SK-N-SH (cell line): ENCODE measurements at regions not wholly inside any gene's neighbourhood (a gene's known extent, or its start where the extent isn't known, plus 50 kb on each side); places are given as distances from the start of the nearest gene placed in this dataset.

Experiments used
- CTCF ChIA-PET: fragments of 300-600, 350-600 bp; formaldehyde crosslinking; extraction: SDS; loops from one replicate; lab custom pipeline; 2021; lab: Yijun Ruan, JAX
- POLR2A ChIA-PET: fragments of 350-600 bp; sonication (Branson Sonifier 250); formaldehyde crosslinking; extraction: SDS; loops from one replicate; lab custom pipeline; 2020; ENCODE audit warnings: antibody characterized with exemption, inconsistent platforms; lab: Yijun Ruan, JAX
- DNase-seq: peaks from one replicate; pipeline ENCODE4 v3.0.0; 2012
- H2AFZ ChIP-seq: fragments of 200-600 bp; sonication (generic); 2 replicates; pipeline ENCODE4 v1.8.1; 2016; ENCODE audit warnings: antibody characterized with exemption, mild to moderate bottlenecking, low read depth
- H3F3A ChIP-seq: fragments of 200-600 bp; sonication (generic); replicated peaks from 2 replicates; pipeline ENCODE3; 2016; ENCODE audit warnings: antibody characterized with exemption, mild to moderate bottlenecking; ENCODE audit not compliant: insufficient read depth
- H3K27ac ChIP-seq, 2 experiments: fragments of 200-500 bp in 1 of 2; fragments of 200-600 bp in 1 of 2; sonication (Bioruptor generic) in 1 of 2; sonication (generic), shearing (Covaris generic) in 1 of 2; 2 replicates each; pipeline versions ENCODE4 v1.5.1 to v1.6.1; 2014 to 2016; ENCODE audit warnings: low read depth in 2 of 2, inconsistent platforms in 1 of 2, low read length in 1 of 2, mild to moderate bottlenecking in 1 of 2, mixed read lengths in 1 of 2
- H3K27me3 ChIP-seq: fragments of 200-600 bp; sonication (generic), shearing (Covaris generic); 2 replicates; pipeline ENCODE4 v1.6.1; 2016; ENCODE audit warnings: mixed run types; ENCODE audit not compliant: insufficient read depth
- H3K36me3 ChIP-seq, 2 experiments: fragments of 200-500 bp in 1 of 2; fragments of 200-600 bp in 1 of 2; sonication (Bioruptor generic) in 1 of 2; sonication (generic) in 1 of 2; replicated peaks in 1 of 2; 2 replicates each; pipeline versions ENCODE3 to v1.5.1; 2014 to 2016; ENCODE audit warnings: low read length in 1 of 2, mild to moderate bottlenecking in 1 of 2; ENCODE audit not compliant: insufficient read depth in 2 of 2, control insufficient read depth in 1 of 2
- H3K4me1 ChIP-seq, 2 experiments: fragments of 200-500 bp in 1 of 2; fragments of 200-600 bp in 1 of 2; sonication (Bioruptor generic) in 1 of 2; sonication (generic), shearing (Covaris generic) in 1 of 2; 2 replicates each; pipeline versions ENCODE4 v1.5.1 to v1.6.1; 2014 to 2016; ENCODE audit warnings: low read depth in 1 of 2, low read length in 1 of 2, mixed run types in 1 of 2; ENCODE audit not compliant: insufficient read depth in 2 of 2, control insufficient read depth in 1 of 2
- H3K4me2 ChIP-seq: fragments of 200-600 bp; sonication (generic), shearing (Covaris generic); 2 replicates; pipeline ENCODE4 v1.6.1; 2017; ENCODE audit warnings: mixed run types
- H3K4me3 ChIP-seq, 2 experiments: fragments of 200-500 bp in 1 of 2; fragments of 200-600 bp in 1 of 2; sonication (Bioruptor generic) in 1 of 2; sonication (generic), shearing (Covaris generic) in 1 of 2; 2 replicates each; pipeline versions ENCODE4 v1.5.1 to v1.8.1; 2014 to 2016; ENCODE audit warnings: low read depth in 2 of 2, inconsistent platforms in 1 of 2, low read length in 1 of 2, mild to moderate bottlenecking in 1 of 2, mixed read lengths in 1 of 2, moderate library complexity in 1 of 2
- H3K79me2 ChIP-seq: fragments of 200-600 bp; sonication (generic); 2 replicates; pipeline ENCODE4 v1.8.1; 2017; ENCODE audit warnings: mild to moderate bottlenecking; ENCODE audit not compliant: insufficient read depth
- H3K9ac ChIP-seq: fragments of 200-600 bp; sonication (generic); 2 replicates; pipeline ENCODE4 v1.6.1; 2017; ENCODE audit warnings: mixed run types
- H3K9me2 ChIP-seq: fragments of 200-600 bp; sonication (generic); 2 replicates; pipeline ENCODE4 v1.6.1; 2017; ENCODE audit warnings: mixed run types
- H3K9me3 ChIP-seq: fragments of 200-600 bp; sonication (generic); 2 replicates; pipeline ENCODE4 v1.6.1; 2017; ENCODE audit warnings: mixed run types, mild to moderate bottlenecking, moderate library complexity
- H4K20me1 ChIP-seq: fragments of 200-600 bp; sonication (generic); 2 replicates; pipeline ENCODE4 v1.6.1; 2017; ENCODE audit warnings: mild to moderate bottlenecking, mixed run types; ENCODE audit not compliant: insufficient read depth
- ELF1 ChIP-seq: IDR thresholded peaks from 2 replicates; pipeline ENCODE4 v1.4.0; 2012
- EP300 ChIP-seq, 2 experiments: IDR thresholded peaks; 2 replicates each; pipeline versions ENCODE4 v1.4.0 to v1.6.1; 2012; ENCODE audit warnings: borderline replicate concordance in 1 of 2, low read depth in 1 of 2, low read length in 1 of 2
- EZH2phosphoT487 ChIP-seq: fragments of 200-600 bp; sonication (generic); IDR thresholded peaks from 2 replicates; pipeline ENCODE4 v1.6.1; 2017; ENCODE audit warnings: low read depth, mixed run types, mild to moderate bottlenecking, antibody characterized with exemption, moderate library complexity, borderline replicate concordance
- FOSL2 ChIP-seq: IDR thresholded peaks from 2 replicates; pipeline ENCODE4 v1.4.0; 2012; ENCODE audit warnings: low read depth, mild to moderate bottlenecking, moderate library complexity, borderline replicate concordance
- FOXM1 ChIP-seq: IDR thresholded peaks from 2 replicates; pipeline ENCODE4 v1.4.0; 2012; ENCODE audit warnings: low read depth, mild to moderate bottlenecking
- GATA2 ChIP-seq: sonication (generic); formaldehyde crosslinking; IDR thresholded peaks from 2 replicates; pipeline ENCODE4 v1.5.0; 2020; ENCODE audit warnings: mild to moderate bottlenecking, missing genetic modification reagents
- JUND ChIP-seq: IDR thresholded peaks from 2 replicates; pipeline ENCODE4 v1.4.0; 2012
- NFIC ChIP-seq: IDR thresholded peaks from 2 replicates; pipeline ENCODE4 v1.4.0; 2012; ENCODE audit warnings: borderline replicate concordance
- NRF1 ChIP-seq: IDR thresholded peaks from 2 replicates; pipeline ENCODE4 v1.6.1; 2012; ENCODE audit warnings: low read depth, mild to moderate bottlenecking, low read length
- RAD21 ChIP-seq: IDR thresholded peaks from 2 replicates; pipeline ENCODE4 v1.6.1; 2012; ENCODE audit warnings: mild to moderate bottlenecking, low read length
- RXRA ChIP-seq: IDR thresholded peaks from 2 replicates; pipeline ENCODE4 v1.4.0; 2012; ENCODE audit warnings: low read depth, mild to moderate bottlenecking, borderline replicate concordance
- SIN3A ChIP-seq: IDR thresholded peaks from 2 replicates; pipeline ENCODE4 v1.6.1; 2012; ENCODE audit warnings: low read depth, mild to moderate bottlenecking, low read length, moderate library complexity, borderline replicate concordance
- SMC3 ChIP-seq: IDR thresholded peaks from 2 replicates; pipeline ENCODE4 v1.6.1; 2012; ENCODE audit warnings: low read depth, low read length, improper control_type of control experiment
- TAF1 ChIP-seq: IDR thresholded peaks from 2 replicates; pipeline ENCODE4 v1.6.1; 2012; ENCODE audit warnings: low read depth, mild to moderate bottlenecking, low read length, moderate library complexity, borderline replicate concordance
- TEAD4 ChIP-seq: IDR thresholded peaks from 2 replicates; pipeline ENCODE4 v1.4.0; 2012; ENCODE audit warnings: mild to moderate bottlenecking, borderline replicate concordance; ENCODE audit not compliant: insufficient read depth
- WGBS: methylation state at CpG from one replicate; pipeline ENCODE4 v1.1.6; 2017; ENCODE audit warnings: low lambda C conversion rate; 5-methylcytosine and 5-hydroxymethylcytosine counted together
- TF ChIP-seq, protein P1 (sequence below): IDR thresholded peaks from 2 replicates; pipeline ENCODE4 v1.4.0; 2012; ENCODE audit warnings: low read depth, borderline replicate concordance
- TF ChIP-seq, protein P2 (sequence below): IDR thresholded peaks from 2 replicates; pipeline ENCODE4 v1.4.0; 2012; ENCODE audit warnings: low read depth
- TF ChIP-seq, protein P3 (sequence below): fragments of 150-350 bp; IDR thresholded peaks from 2 replicates; pipeline ENCODE4 v1.6.1; 2016; ENCODE audit warnings: mild to moderate bottlenecking, low read depth, low read length
- TF ChIP-seq, protein P4 (sequence below): fragments of 150-350 bp; IDR thresholded peaks from 2 replicates; pipeline ENCODE4 v1.6.1; 2017; ENCODE audit warnings: antibody characterized with exemption, low read length, low read depth, borderline replicate concordance

DNA sequence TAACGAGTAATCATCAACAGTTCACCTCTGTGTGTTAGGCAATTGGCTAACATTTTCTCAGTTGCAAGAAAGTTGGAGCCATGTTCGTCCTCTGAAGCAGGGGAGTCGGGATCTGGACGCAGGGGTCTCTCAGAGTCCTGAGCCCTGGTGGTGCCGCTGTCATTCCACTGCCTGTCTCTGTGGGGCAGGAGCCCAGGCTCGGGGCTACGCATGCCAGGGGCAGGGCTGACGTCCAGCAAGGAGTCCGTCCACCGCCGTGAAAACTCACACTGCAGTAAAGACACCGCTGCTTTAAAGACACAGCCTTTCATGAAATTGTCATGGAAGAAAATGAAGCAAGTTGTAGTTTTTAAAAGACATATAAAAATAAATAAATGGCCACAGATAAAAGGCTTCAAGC, 571.1 kb upstream of the SOX11 start:
- 48% methylated on average over 12 of the region's 12 CpGs for WGBS
- DNase-seq = peak; percentile 24
- no peaks in the 10 kb centered on the region for H3K27me3 ChIP-seq
- no peaks in the 10 kb centered on the region for H3K36me3 ChIP-seq
- no peak overlapping the region for H2AFZ ChIP-seq
- H3K4me1 ChIP-seq = peaks cover 0 to 16% of the 10 kb centered on the region in 2 experiments; a peak in 2 of 4 replicates
- 0 out of 2 replicates have a peak, but pooled peaks cover 3% of the 10 kb centered on the region for H3K9me2 ChIP-seq
- no peak overlapping the region for H3K4me3 ChIP-seq
- no peak overlapping the region for H3K27ac ChIP-seq
- POLR2A ChIA-PET = no interaction called here
- CTCF ChIA-PET = interaction anchor here (0.7 to 3.5 kb wide), 6 partner anchors 9 to 447 kb away, joined by 3 to 14 read pairs (median 3); no protein-coding TSS in a partner anchor
- H3F3A ChIP-seq = no peaks in the 10 kb centered on the region
- 0 out of 2 replicates have a peak, but pooled peaks cover 10% of the 10 kb centered on the region for H3K9me3 ChIP-seq
- no peaks in the 10 kb centered on the region for H4K20me1 ChIP-seq
- H3K79me2 ChIP-seq = no peaks in the 10 kb centered on the region
- no peak overlapping the region for H3K4me2 ChIP-seq
- TF ChIP-seq GATA2 (CRISPR knock-in tag) (no peak), EZH2phosphoT487 (no peak)
- TF ChIP-seq, protein P1, sequence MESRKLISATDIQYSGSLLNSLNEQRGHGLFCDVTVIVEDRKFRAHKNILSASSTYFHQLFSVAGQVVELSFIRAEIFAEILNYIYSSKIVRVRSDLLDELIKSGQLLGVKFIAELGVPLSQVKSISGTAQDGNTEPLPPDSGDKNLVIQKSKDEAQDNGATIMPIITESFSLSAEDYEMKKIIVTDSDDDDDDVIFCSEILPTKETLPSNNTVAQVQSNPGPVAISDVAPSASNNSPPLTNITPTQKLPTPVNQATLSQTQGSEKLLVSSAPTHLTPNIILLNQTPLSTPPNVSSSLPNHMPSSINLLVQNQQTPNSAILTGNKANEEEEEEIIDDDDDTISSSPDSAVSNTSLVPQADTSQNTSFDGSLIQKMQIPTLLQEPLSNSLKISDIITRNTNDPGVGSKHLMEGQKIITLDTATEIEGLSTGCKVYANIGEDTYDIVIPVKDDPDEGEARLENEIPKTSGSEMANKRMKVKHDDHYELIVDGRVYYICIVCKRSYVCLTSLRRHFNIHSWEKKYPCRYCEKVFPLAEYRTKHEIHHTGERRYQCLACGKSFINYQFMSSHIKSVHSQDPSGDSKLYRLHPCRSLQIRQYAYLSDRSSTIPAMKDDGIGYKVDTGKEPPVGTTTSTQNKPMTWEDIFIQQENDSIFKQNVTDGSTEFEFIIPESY = no peak
- no peak overlapping the region for H3K9ac ChIP-seq

DNA sequence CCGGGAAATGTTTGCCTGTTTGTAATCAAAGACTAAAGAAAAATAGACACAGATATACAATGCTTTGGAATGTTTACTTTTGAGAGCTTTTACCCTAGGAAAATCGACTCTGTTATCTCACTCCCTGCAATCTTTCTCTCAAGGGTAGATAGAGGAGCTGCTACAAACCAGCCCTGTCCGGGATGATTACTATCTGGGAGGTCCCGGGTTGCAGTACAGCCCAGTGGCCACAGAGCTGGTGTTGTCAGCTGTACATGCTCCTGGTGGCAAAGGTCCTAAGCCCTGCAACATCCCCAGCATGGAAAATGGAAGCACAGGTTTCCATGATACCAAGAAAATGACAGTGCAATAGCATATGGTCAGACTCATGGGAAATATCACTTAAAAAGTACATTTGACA, 570.5 kb upstream of the SOX11 start:
- peak; percentile 83 for DNase-seq
- Histone ChIP-seq H3K9ac (no peak overlapping the region), H3K36me3 (no peaks in the 10 kb centered on the region), H3K4me1 (peaks cover 0 to 16% of the 10 kb centered on the region in 2 experiments; a peak in 2 of 4 replicates), H3K27me3 (no peaks in the 10 kb centered on the region), H4K20me1 (no peaks in the 10 kb centered on the region), H3K4me3 (no peak overlapping the region), H2AFZ (no peak overlapping the region), H3K79me2 (no peaks in the 10 kb centered on the region), H3K9me3 (0 out of 2 replicates have a peak, but pooled peaks cover 10% of the 10 kb centered on the region), H3K4me2 (no peak overlapping the region), H3K9me2 (0 out of 2 replicates have a peak, but pooled peaks cover 3% of the 10 kb centered on the region), H3F3A (no peaks in the 10 kb centered on the region), H3K27ac (no peak overlapping the region)
- 2% methylated on average over 4 of the region's 4 CpGs for WGBS
- CTCF ChIA-PET = interaction anchor here (0.7 to 3.5 kb wide), 6 partner anchors 10 to 447 kb away, joined by 3 to 14 read pairs (median 3); no protein-coding TSS in a partner anchor
- POLR2A ChIA-PET = interaction anchor here (0.6 kb wide), 1 partner anchor 23 kb away, joined by 3 read pairs; no protein-coding TSS in a partner anchor
- TF ChIP-seq SMC3 (peak; percentile 6; the same call in 1 of the 2 replicates), NFIC (no peak), EP300 (IDR thresholded peaks at IDR 0.05; ENCODE audit: borderline replicate concordance in 1 of 2, low read depth in 1 of 2, low read length in 1 of 2) (0 out of 4 replicates have a peak, but pooled peaks of 1 of the 2 experiments have one; percentile 9), ELF1 (no peak), NRF1 (no peak), TEAD4 (no peak), FOSL2 (no peak), GATA2 (CRISPR knock-in tag) (peak; percentile 90), SIN3A (no peak), JUND (no peak), FOXM1 (no peak), RAD21 (peak; percentile 44), TAF1 (no peak), RXRA (no peak)
- TF ChIP-seq, protein P2, sequence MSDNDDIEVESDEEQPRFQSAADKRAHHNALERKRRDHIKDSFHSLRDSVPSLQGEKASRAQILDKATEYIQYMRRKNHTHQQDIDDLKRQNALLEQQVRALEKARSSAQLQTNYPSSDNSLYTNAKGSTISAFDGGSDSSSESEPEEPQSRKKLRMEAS = no peak
- TF ChIP-seq, protein P3, sequence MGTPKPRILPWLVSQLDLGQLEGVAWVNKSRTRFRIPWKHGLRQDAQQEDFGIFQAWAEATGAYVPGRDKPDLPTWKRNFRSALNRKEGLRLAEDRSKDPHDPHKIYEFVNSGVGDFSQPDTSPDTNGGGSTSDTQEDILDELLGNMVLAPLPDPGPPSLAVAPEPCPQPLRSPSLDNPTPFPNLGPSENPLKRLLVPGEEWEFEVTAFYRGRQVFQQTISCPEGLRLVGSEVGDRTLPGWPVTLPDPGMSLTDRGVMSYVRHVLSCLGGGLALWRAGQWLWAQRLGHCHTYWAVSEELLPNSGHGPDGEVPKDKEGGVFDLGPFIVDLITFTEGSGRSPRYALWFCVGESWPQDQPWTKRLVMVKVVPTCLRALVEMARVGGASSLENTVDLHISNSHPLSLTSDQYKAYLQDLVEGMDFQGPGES = no peak
- TF ChIP-seq, protein P4, sequence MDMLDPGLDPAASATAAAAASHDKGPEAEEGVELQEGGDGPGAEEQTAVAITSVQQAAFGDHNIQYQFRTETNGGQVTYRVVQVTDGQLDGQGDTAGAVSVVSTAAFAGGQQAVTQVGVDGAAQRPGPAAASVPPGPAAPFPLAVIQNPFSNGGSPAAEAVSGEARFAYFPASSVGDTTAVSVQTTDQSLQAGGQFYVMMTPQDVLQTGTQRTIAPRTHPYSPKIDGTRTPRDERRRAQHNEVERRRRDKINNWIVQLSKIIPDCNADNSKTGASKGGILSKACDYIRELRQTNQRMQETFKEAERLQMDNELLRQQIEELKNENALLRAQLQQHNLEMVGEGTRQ = no peak
